Fibroblast of villous mesenchyme (primary cell): ENCODE measurements at regions not wholly inside any gene's neighbourhood (a gene's known extent, or its start where the extent isn't known, plus 50 kb on each side); places are given as distances from the start of the nearest gene placed in this dataset.
"Not testable (repeated sequence)": the region's sequence is repeated elsewhere in the genome, so short reads cannot be mapped to it uniquely, and the experiment has no call there.

Experiments
- DNase-seq: peaks from one replicate; pipeline ENCODE4 v3.0.0-alpha.2; 2010; ENCODE audit warnings: low read depth
- H3K4me3 ChIP-seq: 2 replicates; pipeline ENCODE4 v1.5.1; 2011; ENCODE audit warnings: low read depth, mild to moderate bottlenecking, low read length
- CTCF ChIP-seq: IDR thresholded peaks from 2 replicates; pipeline ENCODE4 v1.5.1; 2012; ENCODE audit warnings: low read depth, mild to moderate bottlenecking, low read length; ENCODE audit not compliant: insufficient read depth

- no peak for TF ChIP-seq CTCF
- no peak overlapping the region for H3K4me3 ChIP-seq
- DNase-seq = no peak
These were observed 722.9 kb downstream of the BCL11A start for GRCh38 chr2:59830601-59831000.

GRCh38 chr2:59827677-59828076 is 725.8 kb downstream of the BCL11A start:
- no peak for TF ChIP-seq CTCF
- DNase-seq = no peak
- no peak overlapping the region for H3K4me3 ChIP-seq

- DNase-seq = no peak
- TF ChIP-seq CTCF = no peak
- H3K4me3 ChIP-seq = no peak overlapping the region
These were observed 727.3 kb downstream of the BCL11A start for GRCh38 chr2:59826177-59826576.

- DNase-seq = no peak
- no peak overlapping the region for H3K4me3 ChIP-seq
- no peak for TF ChIP-seq CTCF
These were observed 729.1 kb downstream of the BCL11A start for GRCh38 chr2:59824314-59824713.

GRCh38 chr2:59816075-59816474 is 737.4 kb downstream of the BCL11A start:
- no peak for DNase-seq
- H3K4me3 ChIP-seq = no peak overlapping the region
- TF ChIP-seq CTCF = no peak

- not testable (repeated sequence) for DNase-seq, H3K4me3 ChIP-seq
These were observed 743.2 kb downstream of the BCL11A start for GRCh38 chr2:59810283-59810682.

GRCh38 chr2:59806486-59806885 is 747.0 kb downstream of the BCL11A start:
- no peak for DNase-seq
- H3K4me3 ChIP-seq = no peak overlapping the region
- no peak for TF ChIP-seq CTCF
